NCI-H1694 treated with DMSO at 0.1 percent for 48 hours (cell line): ENCODE measurements at regions not wholly inside any gene's neighbourhood (a gene's known extent, or its start where the extent isn't known, plus 50 kb on each side); places are given as distances from the start of the nearest gene placed in this dataset.
"Not testable (repeated sequence)": the region's sequence is repeated elsewhere in the genome, so short reads cannot be mapped to it uniquely, and the experiment has no call there.

Experiments
- DNase-seq: peaks from one replicate; lab custom pipeline; 2025; lab: John Stamatoyannopoulos, UW

- no peak for DNase-seq
These were observed 378.1 kb upstream of the MAN1A1 start for GRCh38 chr6:119727504-119728219.

DNA sequence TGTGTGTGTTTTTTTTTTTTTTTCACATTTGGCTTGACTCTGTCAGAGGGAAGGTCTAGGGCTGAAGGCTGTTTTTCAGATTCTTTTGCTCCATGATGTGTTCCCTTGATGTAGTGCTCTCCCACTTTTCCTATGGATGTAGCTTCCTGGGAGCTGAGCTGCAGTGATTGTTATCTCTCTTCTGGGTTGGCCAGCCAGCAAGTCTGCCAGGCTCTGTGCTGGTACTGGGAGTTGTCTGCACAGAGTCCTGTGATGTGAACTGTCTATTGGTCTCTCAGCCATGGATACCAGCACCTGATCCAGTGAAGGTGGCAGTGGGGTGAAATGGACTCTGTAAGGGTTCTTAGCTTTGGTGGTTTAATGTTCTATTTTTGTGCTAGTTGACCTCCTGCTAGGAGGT lies 377.4 kb upstream of the MAN1A1 start:
- not testable (repeated sequence) for DNase-seq

- no peak for DNase-seq
These were observed 376.5 kb upstream of the MAN1A1 start for GRCh38 chr6:119726086-119726485.

GRCh38 chr6:119720160-119720559 lies 370.6 kb upstream of the MAN1A1 start:
- DNase-seq, result no peak

DNA sequence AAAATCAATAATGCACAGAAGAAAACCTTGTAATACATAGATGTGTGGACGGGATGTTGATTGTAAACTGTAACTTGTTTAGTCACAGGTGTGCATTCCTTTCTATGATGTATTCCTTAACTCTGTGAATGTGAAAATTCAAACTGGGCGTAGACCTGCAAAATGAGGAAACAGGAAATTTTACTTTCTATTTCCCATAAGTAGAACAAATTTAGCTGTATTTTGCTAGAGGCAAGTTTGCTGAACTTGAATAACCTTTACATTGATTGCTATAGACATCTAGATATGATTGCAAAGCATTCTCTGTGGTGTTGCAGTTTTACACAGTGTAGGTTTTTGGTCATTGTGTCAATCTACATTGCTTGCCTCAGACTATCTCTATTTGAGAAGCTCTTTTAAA lies 368.4 kb upstream of the MAN1A1 start:
- DNase-seq, result no peak

GRCh38 chr6:119716668-119717270 lies 367.2 kb upstream of the MAN1A1 start:
- no peak for DNase-seq

DNA sequence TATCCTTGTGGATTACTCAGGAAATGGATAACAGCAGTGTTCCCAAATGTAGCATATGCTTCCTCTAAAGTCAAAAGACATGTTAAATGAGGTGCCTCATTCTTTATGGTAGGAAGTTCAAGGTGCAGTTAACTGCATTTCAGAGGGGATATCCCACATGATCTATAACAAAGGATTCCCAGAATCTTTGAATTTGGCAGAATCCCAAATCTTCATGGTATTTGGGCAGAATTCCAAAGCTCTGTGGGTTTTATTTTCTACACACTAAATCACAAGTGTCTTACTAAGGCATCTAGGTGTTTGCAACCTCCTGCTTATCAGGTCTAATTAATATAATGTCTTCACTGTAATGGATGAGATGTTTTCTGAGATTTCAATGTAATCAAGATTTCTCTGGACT lies 364.3 kb upstream of the MAN1A1 start:
- DNase-seq, result no peak

GRCh38 chr6:119686644-119687043 lies 337.1 kb upstream of the MAN1A1 start:
- no peak for DNase-seq

DNA sequence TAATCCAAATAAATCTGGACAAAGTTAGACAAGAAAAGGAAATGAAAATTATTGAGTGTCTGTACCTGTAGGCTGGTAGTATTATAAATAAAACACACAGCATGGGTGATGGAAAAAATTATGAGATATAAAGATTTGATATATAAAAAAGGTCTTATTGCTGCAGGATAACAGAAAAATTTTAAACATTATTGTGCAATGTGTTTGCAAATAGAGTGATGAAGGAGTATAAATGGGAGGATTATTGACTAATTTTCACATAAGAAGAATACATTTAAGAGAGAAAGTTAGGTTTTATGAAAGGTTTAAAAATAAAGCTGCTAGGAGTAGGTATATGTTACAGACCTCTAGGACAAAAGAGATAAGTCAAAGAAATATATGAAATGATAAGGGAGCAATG lies 336.7 kb upstream of the MAN1A1 start:
- no peak for DNase-seq

- DNase-seq, result no peak
These were observed 334.1 kb upstream of the MAN1A1 start for GRCh38 chr6:119683671-119684070.

GRCh38 chr6:119683031-119683430 lies 333.5 kb upstream of the MAN1A1 start:
- DNase-seq, result no peak

DNA sequence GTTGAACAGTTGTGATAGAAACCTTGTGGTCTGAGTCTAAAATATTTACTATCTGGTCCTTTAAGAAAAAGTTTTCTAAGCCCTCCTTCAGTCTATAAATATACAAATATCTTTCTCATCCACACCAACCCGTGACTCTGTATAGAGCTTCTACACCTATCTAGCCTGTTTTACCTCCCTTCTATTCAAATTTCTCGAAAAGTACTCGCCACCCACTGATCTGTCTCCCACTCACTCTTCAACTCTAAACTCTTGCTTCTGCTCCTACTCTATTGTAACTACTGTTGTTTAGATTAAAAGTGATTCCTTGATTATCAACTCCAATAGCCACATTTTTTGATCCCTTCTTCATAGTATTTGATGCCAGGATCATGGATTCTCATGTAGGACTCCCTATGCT lies 329.4 kb upstream of the MAN1A1 start:
- DNase-seq, result no peak

DNA sequence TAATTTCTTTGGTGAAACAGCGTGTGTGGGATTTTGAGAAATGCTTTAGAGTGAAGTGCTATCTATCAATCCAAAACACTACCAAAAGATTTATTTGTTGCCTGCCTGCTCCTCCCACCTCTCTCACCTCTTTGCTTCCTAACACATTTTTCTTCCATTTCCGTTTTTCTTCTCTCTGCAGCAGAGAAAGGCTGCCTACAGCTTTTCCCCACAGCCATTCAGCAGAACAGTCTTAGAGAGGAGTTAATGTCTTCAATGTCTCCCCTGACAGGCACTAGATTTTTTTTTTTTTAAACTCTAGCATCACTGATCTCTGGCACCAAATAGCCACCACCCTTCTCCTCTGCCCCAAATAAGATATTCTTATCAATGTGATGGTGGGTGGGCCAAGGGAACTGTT lies 327.8 kb upstream of the MAN1A1 start:
- no peak for DNase-seq

GRCh38 chr6:119676961-119677360 lies 327.4 kb upstream of the MAN1A1 start:
- DNase-seq, result no peak

DNA sequence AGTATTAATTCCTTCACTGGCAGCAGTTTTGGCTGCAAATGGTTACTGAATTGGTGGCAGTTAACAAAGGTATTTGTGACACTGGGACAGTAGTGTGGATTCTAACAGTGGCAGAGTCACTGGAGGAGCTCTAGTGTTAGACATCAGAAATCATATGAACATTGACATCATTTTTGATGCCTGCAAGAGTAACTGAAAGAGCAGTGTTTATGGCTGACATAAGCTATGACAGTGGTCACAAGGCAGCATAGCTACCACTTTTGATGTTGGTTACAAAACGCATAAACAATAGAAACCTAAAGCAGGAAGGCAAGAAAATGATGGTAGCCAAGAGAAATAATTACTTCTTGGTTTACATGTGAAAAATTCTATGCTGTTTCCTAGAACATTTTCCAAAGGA lies 326.7 kb upstream of the MAN1A1 start:
- DNase-seq, result no peak

- DNase-seq, result no peak
These were observed 324.2 kb upstream of the MAN1A1 start for GRCh38 chr6:119673741-119674140.

- no peak for DNase-seq
These were observed 323.2 kb upstream of the MAN1A1 start for GRCh38 chr6:119672725-119673124.

DNA sequence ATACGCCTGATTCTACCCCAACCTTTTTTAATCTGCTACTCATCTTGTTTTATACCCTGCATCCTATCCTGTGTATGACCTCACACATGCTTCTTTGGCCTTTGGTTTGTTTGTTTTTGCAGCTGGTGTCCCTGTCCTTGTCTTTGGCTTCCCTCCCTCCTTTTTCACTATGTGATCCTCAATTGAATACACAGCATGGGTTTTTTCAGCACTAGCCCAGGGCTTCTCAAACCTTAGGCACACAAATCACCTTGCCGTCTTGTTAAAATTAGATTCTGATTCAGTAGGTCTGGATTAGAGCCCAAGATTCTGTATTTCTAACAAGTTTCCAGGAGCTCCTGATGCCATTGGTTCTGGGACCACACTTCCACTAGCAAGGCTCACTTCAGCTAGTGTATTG lies 321.5 kb upstream of the MAN1A1 start:
- DNase-seq, result no peak

- DNase-seq, result no peak
These were observed 319.7 kb upstream of the MAN1A1 start for GRCh38 chr6:119669221-119669620.

- not testable (repeated sequence) for DNase-seq
These were observed 315.9 kb upstream of the MAN1A1 start for GRCh38 chr6:119665432-119665831.

GRCh38 chr6:119661628-119662027 lies 312.1 kb upstream of the MAN1A1 start:
- DNase-seq, result no peak

GRCh38 chr6:119661078-119661477 lies 311.5 kb upstream of the MAN1A1 start:
- no peak for DNase-seq

DNA sequence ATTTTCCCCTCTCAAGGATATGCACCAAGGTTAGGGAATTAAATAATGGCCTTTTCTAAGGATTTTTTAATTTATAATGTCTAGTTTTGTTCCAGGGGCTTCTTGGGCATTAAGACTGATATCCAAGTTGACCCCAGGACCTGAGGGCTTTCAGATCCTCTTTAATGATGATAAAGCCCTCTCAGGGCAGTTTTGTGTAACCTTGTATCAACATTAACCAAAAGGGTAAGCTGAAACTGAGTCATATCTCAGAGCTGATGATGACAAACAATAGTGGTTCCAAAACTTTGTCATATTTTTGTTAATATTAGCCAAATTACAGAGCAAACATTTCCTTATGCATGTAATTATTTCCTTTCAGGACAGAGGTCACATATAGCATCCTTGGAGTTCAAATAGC lies 309.4 kb upstream of the MAN1A1 start:
- no peak for DNase-seq

GRCh38 chr6:119655124-119655523 lies 305.6 kb upstream of the MAN1A1 start:
- no peak for DNase-seq
